HepG2 (cell line): ENCODE measurements at regions not wholly inside any gene's neighbourhood (a gene's known extent, or its start where the extent isn't known, plus 50 kb on each side); places are given as distances from the start of the nearest gene placed in this dataset.

ENCODE experiments used
- ATAC-seq: fragments of 200-7000 bp; cut with Tn5 transposase; 3 replicates; pipeline ENCODE4 v1.9.1; 2020; ENCODE audit warnings: mild to moderate bottlenecking, moderate library complexity
- BruUV-seq: library from RNA; stranded (reverse); fragments of 400-500 nt; replicated peaks from 2 replicates; lab custom pipeline; 2021; lab: Mats Ljungman, UMichigan
- CTCF ChIA-PET: fragments of 300-600 bp; formaldehyde crosslinking; extraction: SDS; loops from one replicate; lab custom pipeline; 2021; ENCODE audit warnings: low total read pairs, inconsistent platforms, low intra/inter-chr PET ratio; lab: Yijun Ruan, JAX
- POLR2A ChIA-PET: fragments of 350-600 bp; sonication (Branson Sonifier 250); formaldehyde crosslinking; loops from one replicate; lab custom pipeline; 2020; ENCODE audit warnings: antibody characterized with exemption, inconsistent platforms; lab: Yijun Ruan, JAX
- DNase-seq: peaks from one replicate; pipeline ENCODE4 v3.0.0-alpha.2; 2015; ENCODE audit warnings: low spot score
- FAIRE-seq: peaks from 3 replicates; lab custom pipeline; 2011; peaks lifted over from hg19 to GRCh38; lab: Jason Lieb, UNC
- H2AFZ ChIP-seq: one replicate; pipeline ENCODE4 v1.6.1; 2011; ENCODE audit warnings: low read length, inconsistent platforms
- H3K27ac ChIP-seq: fragments of 300-600 bp; 3 replicates; pipeline ENCODE4 v1.8.0; 2011; ENCODE audit warnings: mixed run types, mild to moderate bottlenecking, mixed read lengths, low read length, inconsistent platforms; ENCODE audit not compliant: insufficient read depth; ENCODE audit errors: extremely low read length
- H3K27me3 ChIP-seq, 2 experiments: fragments of 200-600 bp in 1 of 2; 2 replicates in 1 of 2; 3 replicates in 1 of 2; pipeline versions ENCODE4 v1.6.0 to v1.8.0; 2011; ENCODE audit warnings: low read length in 2 of 2, mild to moderate bottlenecking in 2 of 2, moderate library complexity in 2 of 2, inconsistent platforms in 1 of 2; ENCODE audit not compliant: insufficient read depth in 2 of 2, control insufficient read depth in 1 of 2
- H3K36me3 ChIP-seq, 2 experiments: fragments of 200-600 bp in 1 of 2; replicated peaks in 1 of 2; 2 replicates in 1 of 2; 3 replicates in 1 of 2; pipeline versions ENCODE4 v1.5.1 to v1.8.0; 2011; ENCODE audit warnings: low read length in 2 of 2, inconsistent platforms in 1 of 2; ENCODE audit not compliant: insufficient read depth in 2 of 2, control insufficient read depth in 1 of 2
- H3K4me1 ChIP-seq: 2 replicates; pipeline ENCODE4 v1.5.1; 2012; ENCODE audit warnings: low read length, inconsistent platforms; ENCODE audit not compliant: insufficient read depth
- H3K4me2 ChIP-seq: 2 replicates; pipeline ENCODE4 v1.6.0; 2011; ENCODE audit warnings: low read depth, low read length, inconsistent platforms
- H3K4me3 ChIP-seq, 3 experiments: fragments of 200-600 bp in 1 of 3; sonication (generic), shearing (Covaris generic) in 1 of 3; replicated peaks in 1 of 3; 2 replicates each; pipeline ENCODE4 v1.5.1; 2011 to 2016; ENCODE audit warnings: low read length in 3 of 3, inconsistent platforms in 2 of 3, low read depth in 2 of 3, mild to moderate bottlenecking in 2 of 3, control low read depth in 1 of 3, mixed read lengths in 1 of 3; ENCODE audit not compliant: insufficient read depth in 1 of 3
- H3K79me2 ChIP-seq: one replicate; pipeline ENCODE4 v1.6.1; 2011; ENCODE audit warnings: low read length, inconsistent platforms; ENCODE audit not compliant: insufficient read depth
- H3K9ac ChIP-seq: 2 replicates; pipeline ENCODE4 v1.6.0; 2011; ENCODE audit warnings: mild to moderate bottlenecking, low read depth, low read length, inconsistent platforms; ENCODE audit not compliant: insufficient read depth
- H3K9me3 ChIP-seq: 2 replicates; pipeline ENCODE4 v1.5.1; 2012; ENCODE audit warnings: mild to moderate bottlenecking, low read length
- H4K20me1 ChIP-seq: 2 replicates; pipeline ENCODE4 v1.6.0; 2011; ENCODE audit warnings: inconsistent platforms, mild to moderate bottlenecking, low read length, moderate library complexity; ENCODE audit not compliant: insufficient read depth
- BHLHE40 ChIP-seq: IDR thresholded peaks from 2 replicates; pipeline ENCODE4 v1.6.1; 2011; ENCODE audit warnings: low read length, improper control_type of control experiment
- ELF3 ChIP-seq: IDR thresholded peaks from 2 replicates; pipeline ENCODE4 v1.6.1; 2016; ENCODE audit warnings: missing genetic modification reagents, missing compliant biosample characterization
- EZH2 ChIP-seq: conservative IDR thresholded peaks from 2 replicates; pipeline ENCODE4 v1.6.1; 2012; ENCODE audit warnings: mild to moderate bottlenecking, low read depth, low read length, moderate library complexity
- MYC ChIP-seq: sonication (generic); formaldehyde crosslinking; IDR thresholded peaks from 2 replicates; pipeline ENCODE4 v1.9.0; 2021; ENCODE audit warnings: missing genetic modification reagents, borderline replicate concordance
- PRMT3 ChIP-seq: sonication (generic); formaldehyde crosslinking; IDR thresholded peaks from 2 replicates; pipeline ENCODE4 v1.8.1; 2022; ENCODE audit warnings: low read depth, mild to moderate bottlenecking, moderate library complexity, missing genetic modification reagents, borderline replicate concordance
- RELA ChIP-seq: sonication (generic); formaldehyde crosslinking; IDR thresholded peaks from 2 replicates; pipeline ENCODE4 v1.4.0; 2020; ENCODE audit warnings: missing genetic modification reagents
- TBL1XR1 ChIP-seq: fragments of 150-350 bp; IDR thresholded peaks from 2 replicates; pipeline ENCODE4 v1.6.1; 2014; ENCODE audit warnings: borderline replicate concordance, low read length; ENCODE audit not compliant: partially characterized antibody
- TBX3 ChIP-seq: fragments of 450-650 bp; IDR thresholded peaks from 2 replicates; pipeline ENCODE4 v1.6.1; 2017; ENCODE audit warnings: antibody characterized with exemption, mild to moderate bottlenecking, inconsistent platforms, borderline replicate concordance
- ZNF441 ChIP-seq: sonication (generic); formaldehyde crosslinking; IDR thresholded peaks from 2 replicates; pipeline ENCODE4 v1.7.0; 2021; ENCODE audit warnings: missing genetic modification reagents, borderline replicate concordance
- ZSCAN25 ChIP-seq: sonication (generic); formaldehyde crosslinking; IDR thresholded peaks from 2 replicates; pipeline ENCODE4 v1.8.0; 2022; ENCODE audit warnings: mild to moderate bottlenecking, missing genetic modification reagents
- WGBS: methylation state at CpG from one replicate; pipeline ENCODE4 v1.1.6; 2017; ENCODE audit warnings: low lambda C conversion rate; 5-methylcytosine and 5-hydroxymethylcytosine counted together
- in situ Hi-C: cut with HindIII; loops from 2 replicates; pipeline ENCODE4 v1.10.0; 2017; ENCODE audit warnings: low pct_unique_long_range_greater_than_20kb; ENCODE audit not compliant: extremely low pct_ligation_motif_present
- intact Hi-C: fragments of 100-400 bp; cut with micrococcal nuclease; formaldehyde crosslinking; loops from one replicate; pipeline ENCODE4 v1.10.0; 2022; ENCODE audit not compliant: unreplicated experiment
- TF ChIP-seq, protein P1 (sequence below): sonication (generic); formaldehyde crosslinking; IDR thresholded peaks from 2 replicates; pipeline ENCODE4 v1.4.0; 2020; ENCODE audit warnings: mild to moderate bottlenecking, missing genetic modification reagents
- TF ChIP-seq, protein P2 (sequence below): sonication (generic); formaldehyde crosslinking; IDR thresholded peaks from 2 replicates; pipeline ENCODE4 v1.5.1; 2020; ENCODE audit warnings: missing genetic modification reagents, mild to moderate bottlenecking, borderline replicate concordance
- TF ChIP-seq, protein P3 (sequence below): sonication (generic); formaldehyde crosslinking; IDR thresholded peaks from 2 replicates; pipeline ENCODE4 v1.4.0; 2020; ENCODE audit warnings: missing genetic modification reagents, borderline replicate concordance
- TF ChIP-seq, protein P4 (sequence below): sonication (generic); formaldehyde crosslinking; IDR thresholded peaks from 2 replicates; pipeline ENCODE4 v1.8.0; 2022; ENCODE audit warnings: low read depth, missing genetic modification reagents
- TF ChIP-seq, protein P5 (sequence below): sonication (generic); formaldehyde crosslinking; IDR thresholded peaks from 2 replicates; pipeline ENCODE4 v1.9.0; 2021; ENCODE audit warnings: missing genetic modification reagents, borderline replicate concordance

DNA sequence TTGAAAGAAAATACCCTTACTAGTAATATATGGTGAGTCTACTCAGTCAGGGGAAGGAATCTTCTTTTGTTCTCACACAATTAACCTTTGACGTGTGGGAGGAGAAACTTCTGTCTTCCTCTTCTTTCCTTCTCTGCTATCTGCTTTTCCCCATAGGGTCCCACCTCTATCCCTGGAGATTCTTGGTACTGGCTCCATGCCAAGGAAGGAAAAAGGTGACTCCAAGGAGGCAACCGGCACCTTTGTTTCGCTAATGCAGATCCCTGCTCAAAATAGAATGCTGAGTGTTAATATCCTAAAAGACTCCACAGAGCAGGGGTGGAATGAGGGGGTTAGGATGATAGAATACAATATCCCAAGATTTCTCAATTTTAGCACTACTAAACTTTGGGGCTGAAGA lies 116.7 kb downstream of the CD164 start:
- no peaks in the 10 kb centered on the region for H3K9me3 ChIP-seq
- POLR2A ChIA-PET, result no interaction called here
- no TSS peak for BruUV-seq
- no peaks in the 10 kb centered on the region for H3K4me1 ChIP-seq
- DNase-seq (no peak), FAIRE-seq (no peak), ATAC-seq (no peak)
- no peak overlapping the region for H3K4me3 ChIP-seq
- intact Hi-C loops (no loop called here), in situ Hi-C loops (no loop called here)
- H2AFZ ChIP-seq, result no peak overlapping the region
- no peak overlapping the region for H3K4me2 ChIP-seq
- CTCF ChIA-PET, result no interaction called here
- no peaks in the 10 kb centered on the region for H3K79me2 ChIP-seq
- no peaks in the 10 kb centered on the region for H4K20me1 ChIP-seq
- no peak overlapping the region for H3K9ac ChIP-seq
- H3K27ac ChIP-seq, result no peak overlapping the region
- WGBS, result 95% methylated on average over 3 of the region's 3 CpGs
- peaks cover 8 to 52% of the 10 kb centered on the region in 2 experiments; a peak in 4 of 5 replicates for H3K36me3 ChIP-seq
- H3K27me3 ChIP-seq, result no peaks in the 10 kb centered on the region
- TF ChIP-seq, protein P1, sequence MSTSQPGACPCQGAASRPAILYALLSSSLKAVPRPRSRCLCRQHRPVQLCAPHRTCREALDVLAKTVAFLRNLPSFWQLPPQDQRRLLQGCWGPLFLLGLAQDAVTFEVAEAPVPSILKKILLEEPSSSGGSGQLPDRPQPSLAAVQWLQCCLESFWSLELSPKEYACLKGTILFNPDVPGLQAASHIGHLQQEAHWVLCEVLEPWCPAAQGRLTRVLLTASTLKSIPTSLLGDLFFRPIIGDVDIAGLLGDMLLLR, result no peak
- TF ChIP-seq, protein P2, sequence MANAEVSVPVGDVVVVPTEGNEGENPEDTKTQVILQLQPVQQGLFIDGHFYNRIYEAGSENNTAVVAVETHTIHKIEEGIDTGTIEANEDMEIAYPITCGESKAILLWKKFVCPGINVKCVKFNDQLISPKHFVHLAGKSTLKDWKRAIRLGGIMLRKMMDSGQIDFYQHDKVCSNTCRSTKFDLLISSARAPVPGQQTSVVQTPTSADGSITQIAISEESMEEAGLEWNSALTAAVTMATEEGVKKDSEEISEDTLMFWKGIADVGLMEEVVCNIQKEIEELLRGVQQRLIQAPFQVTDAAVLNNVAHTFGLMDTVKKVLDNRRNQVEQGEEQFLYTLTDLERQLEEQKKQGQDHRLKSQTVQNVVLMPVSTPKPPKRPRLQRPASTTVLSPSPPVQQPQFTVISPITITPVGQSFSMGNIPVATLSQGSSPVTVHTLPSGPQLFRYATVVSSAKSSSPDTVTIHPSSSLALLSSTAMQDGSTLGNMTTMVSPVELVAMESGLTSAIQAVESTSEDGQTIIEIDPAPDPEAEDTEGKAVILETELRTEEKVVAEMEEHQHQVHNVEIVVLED (CRISPR knock-in tag), result no peak
- TF ChIP-seq BHLHE40, result no peak
- no peak for TF ChIP-seq RELA (CRISPR knock-in tag)
- no peak for TF ChIP-seq ZSCAN25
- no peak for TF ChIP-seq MYC
- TF ChIP-seq, protein P3, sequence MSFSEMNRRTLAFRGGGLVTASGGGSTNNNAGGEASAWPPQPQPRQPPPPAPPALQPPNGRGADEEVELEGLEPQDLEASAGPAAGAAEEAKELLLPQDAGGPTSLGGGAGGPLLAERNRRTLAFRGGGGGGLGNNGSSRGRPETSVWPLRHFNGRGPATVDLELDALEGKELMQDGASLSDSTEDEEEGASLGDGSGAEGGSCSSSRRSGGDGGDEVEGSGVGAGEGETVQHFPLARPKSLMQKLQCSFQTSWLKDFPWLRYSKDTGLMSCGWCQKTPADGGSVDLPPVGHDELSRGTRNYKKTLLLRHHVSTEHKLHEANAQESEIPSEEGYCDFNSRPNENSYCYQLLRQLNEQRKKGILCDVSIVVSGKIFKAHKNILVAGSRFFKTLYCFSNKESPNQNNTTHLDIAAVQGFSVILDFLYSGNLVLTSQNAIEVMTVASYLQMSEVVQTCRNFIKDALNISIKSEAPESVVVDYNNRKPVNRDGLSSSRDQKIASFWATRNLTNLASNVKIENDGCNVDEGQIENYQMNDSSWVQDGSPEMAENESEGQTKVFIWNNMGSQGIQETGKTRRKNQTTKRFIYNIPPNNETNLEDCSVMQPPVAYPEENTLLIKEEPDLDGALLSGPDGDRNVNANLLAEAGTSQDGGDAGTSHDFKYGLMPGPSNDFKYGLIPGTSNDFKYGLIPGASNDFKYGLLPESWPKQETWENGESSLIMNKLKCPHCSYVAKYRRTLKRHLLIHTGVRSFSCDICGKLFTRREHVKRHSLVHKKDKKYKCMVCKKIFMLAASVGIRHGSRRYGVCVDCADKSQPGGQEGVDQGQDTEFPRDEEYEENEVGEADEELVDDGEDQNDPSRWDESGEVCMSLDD (CRISPR knock-in tag), result no peak
- TF ChIP-seq TBL1XR1, result no peak
- TF ChIP-seq ELF3 (CRISPR knock-in tag), result no peak
- no peak for TF ChIP-seq TBX3
- no peak for TF ChIP-seq ZNF441 (CRISPR knock-in tag)
- TF ChIP-seq PRMT3 (CRISPR knock-in tag), result no peak
- TF ChIP-seq, protein P4, sequence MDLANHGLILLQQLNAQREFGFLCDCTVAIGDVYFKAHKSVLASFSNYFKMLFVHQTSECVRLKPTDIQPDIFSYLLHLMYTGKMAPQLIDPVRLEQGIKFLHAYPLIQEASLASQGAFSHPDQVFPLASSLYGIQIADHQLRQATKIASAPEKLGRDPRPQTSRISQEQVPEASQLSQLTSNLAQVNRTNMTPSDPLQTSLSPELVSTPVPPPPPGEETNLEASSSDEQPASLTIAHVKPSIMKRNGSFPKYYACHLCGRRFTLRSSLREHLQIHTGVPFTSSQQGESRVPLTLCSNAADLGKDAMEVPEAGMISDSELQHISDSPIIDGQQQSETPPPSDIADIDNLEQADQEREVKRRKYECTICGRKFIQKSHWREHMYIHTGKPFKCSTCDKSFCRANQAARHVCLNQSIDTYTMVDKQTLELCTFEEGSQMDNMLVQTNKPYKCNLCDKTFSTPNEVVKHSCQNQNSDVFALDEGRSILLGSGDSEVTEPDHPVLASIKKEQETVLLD (CRISPR knock-in tag), result no peak
- TF ChIP-seq EZH2, result no peak
- TF ChIP-seq, protein P5, sequence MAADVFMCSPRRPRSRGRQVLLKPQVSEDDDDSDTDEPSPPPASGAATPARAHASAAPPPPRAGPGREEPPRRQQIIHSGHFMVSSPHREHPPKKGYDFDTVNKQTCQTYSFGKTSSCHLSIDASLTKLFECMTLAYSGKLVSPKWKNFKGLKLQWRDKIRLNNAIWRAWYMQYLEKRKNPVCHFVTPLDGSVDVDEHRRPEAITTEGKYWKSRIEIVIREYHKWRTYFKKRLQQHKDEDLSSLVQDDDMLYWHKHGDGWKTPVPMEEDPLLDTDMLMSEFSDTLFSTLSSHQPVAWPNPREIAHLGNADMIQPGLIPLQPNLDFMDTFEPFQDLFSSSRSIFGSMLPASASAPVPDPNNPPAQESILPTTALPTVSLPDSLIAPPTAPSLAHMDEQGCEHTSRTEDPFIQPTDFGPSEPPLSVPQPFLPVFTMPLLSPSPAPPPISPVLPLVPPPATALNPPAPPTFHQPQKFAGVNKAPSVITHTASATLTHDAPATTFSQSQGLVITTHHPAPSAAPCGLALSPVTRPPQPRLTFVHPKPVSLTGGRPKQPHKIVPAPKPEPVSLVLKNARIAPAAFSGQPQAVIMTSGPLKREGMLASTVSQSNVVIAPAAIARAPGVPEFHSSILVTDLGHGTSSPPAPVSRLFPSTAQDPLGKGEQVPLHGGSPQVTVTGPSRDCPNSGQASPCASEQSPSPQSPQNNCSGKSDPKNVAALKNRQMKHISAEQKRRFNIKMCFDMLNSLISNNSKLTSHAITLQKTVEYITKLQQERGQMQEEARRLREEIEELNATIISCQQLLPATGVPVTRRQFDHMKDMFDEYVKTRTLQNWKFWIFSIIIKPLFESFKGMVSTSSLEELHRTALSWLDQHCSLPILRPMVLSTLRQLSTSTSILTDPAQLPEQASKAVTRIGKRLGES, result no peak
